Sciatic nerve (tissue), 2 donors: ENCODE measurements at regions not wholly inside any gene's neighbourhood (a gene's known extent, or its start where the extent isn't known, plus 50 kb on each side); places are given as distances from the start of the nearest gene placed in this dataset.
"Not testable (repeated sequence)": the region's sequence is repeated elsewhere in the genome, so short reads cannot be mapped to it uniquely, and the experiment has no call there.

Source experiments
- ATAC-seq: fragments of 200-7000 bp; cut with Tn5 transposase; one replicate; pipeline ENCODE4 v1.9.1; 2020; ENCODE audit warnings: mild to moderate bottlenecking, moderate library complexity
- DNase-seq: peaks from one replicate; pipeline ENCODE4 v3.0.0-alpha.2; 2020; ENCODE audit warnings: low spot score
- intact Hi-C: fragments of 100-400 bp; cut with DNase I; formaldehyde crosslinking; loops from one replicate; pipeline ENCODE4 v1.14.2; 2022
- donor health status: DM: no; HTN: no; CAD: no.
- donor health status: DM: no; HTN: no; CAD: no.

GRCh38 chr1:96865731-96866685 lies 144.4 kb downstream of the PTBP2 start:
- no peak for DNase-seq
- intact Hi-C loops: no loop called here

GRCh38 chr1:96872757-96873156 lies 151.2 kb downstream of the PTBP2 start:
- intact Hi-C loops: no loop called here
- DNase-seq (no peak), ATAC-seq (no peak)

More at GRCh38 chr1:96865731-96866685, 144.4 kb downstream of the PTBP2 start:
- peak; percentile 92 for ATAC-seq

GRCh38 chr1:96878640-96879039 lies 157.1 kb downstream of the PTBP2 start:
- no peak for DNase-seq
- no peak for ATAC-seq
- intact Hi-C loops: no loop called here

GRCh38 chr1:96880626-96881025 lies 159.0 kb downstream of the PTBP2 start:
- no peak for ATAC-seq
- intact Hi-C loops: no loop called here

GRCh38 chr1:96882096-96882495 lies 160.5 kb downstream of the PTBP2 start:
- no peak for DNase-seq
- intact Hi-C loops: no loop called here

More at GRCh38 chr1:96880626-96881025, 159.0 kb downstream of the PTBP2 start:
- DNase-seq: no peak

GRCh38 chr1:96886474-96886873 lies 164.9 kb downstream of the PTBP2 start:
- no peak for ATAC-seq
- intact Hi-C loops: no loop called here
- no peak for DNase-seq

More at GRCh38 chr1:96882096-96882495, 160.5 kb downstream of the PTBP2 start:
- no peak for ATAC-seq

GRCh38 chr1:96887501-96887900 lies 165.9 kb downstream of the PTBP2 start:
- intact Hi-C loops: no loop called here
- ATAC-seq (no peak), DNase-seq (no peak)

- no peak for ATAC-seq
- intact Hi-C loops: no loop called here
- DNase-seq: no peak
Observed at GRCh38 chr1:96901783-96902363, 180.3 kb downstream of the PTBP2 start.

GRCh38 chr1:96912248-96912647 lies 190.7 kb downstream of the PTBP2 start:
- ATAC-seq: no peak
- intact Hi-C loops: no loop called here
- DNase-seq: no peak

- intact Hi-C loops, ATAC-seq, DNase-seq: not testable (repeated sequence)
Observed at GRCh38 chr1:96915701-96916100, 194.1 kb downstream of the PTBP2 start.

GRCh38 chr1:96918406-96918805 lies 196.8 kb downstream of the PTBP2 start:
- ATAC-seq (no peak), DNase-seq (no peak)
- intact Hi-C loops: no loop called here

GRCh38 chr1:96922181-96922580 lies 200.6 kb downstream of the PTBP2 start:
- intact Hi-C loops: no loop called here
- ATAC-seq (no peak), DNase-seq (no peak)

- ATAC-seq (no peak), DNase-seq (no peak)
- intact Hi-C loops: no loop called here
Observed at GRCh38 chr1:96923753-96924152, 202.2 kb downstream of the PTBP2 start.

- DNase-seq (no peak), ATAC-seq (no peak)
- intact Hi-C loops: no loop called here
Observed at GRCh38 chr1:96926176-96926575, 204.6 kb downstream of the PTBP2 start.

- no peak for ATAC-seq
- intact Hi-C loops: no loop called here
- no peak for DNase-seq
Observed at GRCh38 chr1:96927125-96927524, 205.5 kb downstream of the PTBP2 start.

- intact Hi-C loops: no loop called here
- no peak for ATAC-seq
- no peak for DNase-seq
Observed at GRCh38 chr1:96931136-96931535, 209.6 kb downstream of the PTBP2 start.

GRCh38 chr1:96934282-96934681 lies 212.7 kb downstream of the PTBP2 start:
- no peak for ATAC-seq
- intact Hi-C loops: no loop called here

GRCh38 chr1:96944432-96945092 lies 223.0 kb downstream of the PTBP2 start:
- no peak for ATAC-seq
- intact Hi-C loops: no loop called here
- DNase-seq: no peak

More at GRCh38 chr1:96934282-96934681, 212.7 kb downstream of the PTBP2 start:
- DNase-seq: no peak

GRCh38 chr1:96945509-96946084 lies 224.0 kb downstream of the PTBP2 start:
- no peak for ATAC-seq
- intact Hi-C loops: no loop called here
- no peak for DNase-seq
